ENCODE measurements at regions not wholly inside any gene's neighbourhood (a gene's known extent, or its start where the extent isn't known, plus 50 kb on each side); places are given as distances from the start of the nearest gene placed in this dataset.

DNA sequence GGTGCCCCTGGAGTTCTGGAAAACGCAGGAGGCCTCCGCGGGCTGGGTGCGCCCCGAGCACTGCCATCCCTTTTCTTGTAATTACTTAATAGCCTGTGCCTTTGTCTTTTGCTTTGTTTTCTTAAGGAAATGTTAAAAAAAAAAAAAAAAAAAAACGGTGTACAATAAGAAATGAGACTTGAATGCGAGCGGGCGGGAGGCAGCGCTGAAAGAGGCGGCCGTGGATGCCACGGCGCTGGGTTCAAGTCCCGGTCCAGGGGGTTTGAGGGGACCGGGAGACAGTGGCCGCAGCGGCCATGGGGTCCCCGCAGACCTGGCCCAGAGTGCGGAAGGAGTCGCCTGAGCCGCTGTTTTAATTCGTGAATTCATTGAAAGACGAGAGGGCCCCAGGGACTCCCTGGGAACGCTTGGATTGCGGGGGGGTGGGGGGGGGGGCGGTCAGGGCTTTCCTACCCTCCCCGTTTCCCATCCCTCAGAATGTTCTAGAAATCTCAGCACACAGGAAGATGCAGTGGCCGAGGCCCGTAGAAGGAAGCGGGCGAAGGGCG lies 349.2 kb upstream of the ARGLU1 start:
- no peak for DNase-seq (ENCODE audit: unreplicated experiment)
- POLR2A ChIA-PET = no interaction called here
- intact Hi-C loops (cut with micrococcal nuclease) = loop anchor here (1.0 kb wide), 2 partner anchors 207 to 381 kb away; no protein-coding TSS in a partner anchor
- no TSS peak for BruUV-seq (replicated peaks)
- Mint-ChIP-seq H3K4me3 (ENCODE audit: unreplicated experiment) (peak overlapping the region; percentile 74), H3K9me3 (ENCODE audit: unreplicated experiment) (no peaks in the 10 kb centered on the region), H3K27me3 (ENCODE audit: insufficient read depth, unreplicated experiment) (no peaks in the 10 kb centered on the region), H3K4me1 (ENCODE audit: insufficient read depth, unreplicated experiment) (no peaks in the 10 kb centered on the region), H3K36me3 (ENCODE audit: insufficient read depth, unreplicated experiment) (no peaks in the 10 kb centered on the region), H3K27ac (ENCODE audit: low read depth, unreplicated experiment) (no peak overlapping the region)
- CTCF ChIA-PET = interaction anchor here (1.0 to 1.2 kb wide), 2 partner anchors 13 to 354 kb away, joined by 3 to 6 read pairs; no protein-coding TSS in a partner anchor
- TF ChIP-seq, protein P1, sequence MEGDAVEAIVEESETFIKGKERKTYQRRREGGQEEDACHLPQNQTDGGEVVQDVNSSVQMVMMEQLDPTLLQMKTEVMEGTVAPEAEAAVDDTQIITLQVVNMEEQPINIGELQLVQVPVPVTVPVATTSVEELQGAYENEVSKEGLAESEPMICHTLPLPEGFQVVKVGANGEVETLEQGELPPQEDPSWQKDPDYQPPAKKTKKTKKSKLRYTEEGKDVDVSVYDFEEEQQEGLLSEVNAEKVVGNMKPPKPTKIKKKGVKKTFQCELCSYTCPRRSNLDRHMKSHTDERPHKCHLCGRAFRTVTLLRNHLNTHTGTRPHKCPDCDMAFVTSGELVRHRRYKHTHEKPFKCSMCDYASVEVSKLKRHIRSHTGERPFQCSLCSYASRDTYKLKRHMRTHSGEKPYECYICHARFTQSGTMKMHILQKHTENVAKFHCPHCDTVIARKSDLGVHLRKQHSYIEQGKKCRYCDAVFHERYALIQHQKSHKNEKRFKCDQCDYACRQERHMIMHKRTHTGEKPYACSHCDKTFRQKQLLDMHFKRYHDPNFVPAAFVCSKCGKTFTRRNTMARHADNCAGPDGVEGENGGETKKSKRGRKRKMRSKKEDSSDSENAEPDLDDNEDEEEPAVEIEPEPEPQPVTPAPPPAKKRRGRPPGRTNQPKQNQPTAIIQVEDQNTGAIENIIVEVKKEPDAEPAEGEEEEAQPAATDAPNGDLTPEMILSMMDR (IDR thresholded peaks at IDR 0.05; ENCODE audit: unreplicated experiment) = no peak

DNA sequence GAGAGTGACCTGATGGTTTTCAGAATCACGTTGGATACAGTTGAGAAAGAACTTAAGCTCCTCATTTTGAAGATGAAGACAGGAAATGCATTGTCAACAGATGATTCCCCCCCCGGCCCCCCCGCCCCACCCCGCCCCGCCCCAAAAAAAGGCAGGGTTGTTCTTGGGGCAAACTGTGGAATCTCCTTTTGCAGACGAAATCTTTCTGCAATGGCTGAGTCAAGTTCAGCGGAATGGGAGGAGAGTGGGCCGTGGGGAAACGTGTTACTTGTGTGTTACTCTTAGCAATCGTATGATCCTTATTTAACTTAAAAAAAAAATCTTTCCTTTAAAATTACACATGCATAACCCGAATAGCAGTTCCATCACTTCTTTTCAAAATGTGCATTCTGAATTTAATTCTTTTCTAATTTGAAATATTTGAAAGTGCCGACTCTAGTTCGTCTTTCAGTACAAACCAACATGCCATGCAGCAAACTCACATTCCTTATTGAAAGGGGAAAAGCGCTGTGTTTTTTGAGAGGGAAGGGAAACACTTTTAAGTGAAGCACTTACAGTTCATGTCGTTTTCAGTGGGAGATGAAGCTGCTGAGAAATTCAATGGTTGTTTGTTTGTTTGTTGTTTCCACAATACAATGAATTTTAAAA lies 348.5 kb upstream of the ARGLU1 start:
- DNase-seq (ENCODE audit: unreplicated experiment) = no peak
- Mint-ChIP-seq H3K27ac (ENCODE audit: low read depth, unreplicated experiment) (no peak overlapping the region), H3K36me3 (ENCODE audit: insufficient read depth, unreplicated experiment) (no peaks in the 10 kb centered on the region), H3K27me3 (ENCODE audit: insufficient read depth, unreplicated experiment) (no peaks in the 10 kb centered on the region), H3K4me1 (ENCODE audit: insufficient read depth, unreplicated experiment) (peaks cover 6% of the 10 kb centered on the region), H3K4me3 (ENCODE audit: unreplicated experiment) (peak overlapping the region; percentile 74), H3K9me3 (ENCODE audit: unreplicated experiment) (no peaks in the 10 kb centered on the region)
- intact Hi-C loops (cut with micrococcal nuclease) = no loop called here
- no TSS peak for BruUV-seq (replicated peaks)
- POLR2A ChIA-PET = no interaction called here
- TF ChIP-seq, protein P1 (IDR thresholded peaks at IDR 0.05; ENCODE audit: unreplicated experiment) = no peak
- CTCF ChIA-PET = no interaction called here

DNA sequence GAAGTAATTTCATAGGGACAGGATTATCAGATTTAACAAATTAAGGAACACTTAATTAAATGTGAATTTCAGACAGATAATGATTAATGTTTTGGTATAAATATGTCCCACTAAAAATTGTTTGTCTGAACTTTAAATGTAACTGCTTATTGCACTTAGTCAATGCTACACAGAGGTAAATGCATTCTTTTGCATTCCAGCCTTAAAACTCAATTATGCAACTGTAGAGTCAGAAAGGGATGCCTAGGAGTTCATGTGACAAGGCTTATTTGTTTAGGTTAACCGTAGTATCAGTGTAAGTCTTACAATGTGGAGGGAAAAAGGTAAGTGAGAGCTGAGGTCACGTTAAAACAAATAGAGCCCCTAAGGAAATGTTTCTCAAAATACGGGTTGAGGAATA lies 347.2 kb upstream of the ARGLU1 start:
- Mint-ChIP-seq H3K9me3 (ENCODE audit: unreplicated experiment) (no peaks in the 10 kb centered on the region), H3K27ac (ENCODE audit: low read depth, unreplicated experiment) (no peak overlapping the region), H3K4me1 (ENCODE audit: insufficient read depth, unreplicated experiment) (peaks cover 6% of the 10 kb centered on the region), H3K36me3 (ENCODE audit: insufficient read depth, unreplicated experiment) (no peaks in the 10 kb centered on the region), H3K4me3 (ENCODE audit: unreplicated experiment) (no peak overlapping the region), H3K27me3 (ENCODE audit: insufficient read depth, unreplicated experiment) (peaks cover 1% of the 10 kb centered on the region)
- POLR2A ChIA-PET = no interaction called here
- BruUV-seq (replicated peaks) = no TSS peak
- TF ChIP-seq, protein P1 (IDR thresholded peaks at IDR 0.05; ENCODE audit: unreplicated experiment) = no peak
- CTCF ChIA-PET = interaction anchor here (0.6 to 1.9 kb wide), 5 partner anchors 10 to 357 kb away, joined by 3 to 5 read pairs (median 3); no protein-coding TSS in a partner anchor
- intact Hi-C loops (cut with micrococcal nuclease) = no loop called here
- DNase-seq (ENCODE audit: unreplicated experiment) = no peak

DNA sequence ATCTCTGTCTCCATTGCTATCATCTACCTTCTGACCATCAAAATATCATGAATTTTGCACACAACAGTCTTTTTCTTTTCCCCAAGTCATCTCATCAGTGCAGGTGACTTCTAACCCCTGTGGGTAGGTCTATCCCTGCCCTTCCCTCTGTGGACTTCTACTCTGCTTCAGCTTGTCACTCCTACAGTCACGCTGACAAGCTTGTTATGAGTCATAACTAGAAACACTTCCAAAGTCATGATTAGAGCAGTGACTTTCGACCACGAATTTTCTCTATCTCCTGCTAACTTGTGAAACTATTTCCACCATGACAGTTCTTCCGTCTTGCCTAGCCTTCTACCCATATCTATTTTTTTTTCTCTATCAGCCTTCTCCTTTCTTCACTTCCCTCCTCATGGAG lies 343.7 kb upstream of the ARGLU1 start:
- ChIA-PET POLR2A (no interaction called here), CTCF (interaction anchor here (0.7 to 1.2 kb wide), 2 partner anchors 291 to 398 kb away, joined by 3 to 6 read pairs; no protein-coding TSS in a partner anchor)
- no TSS peak for BruUV-seq (replicated peaks)
- TF ChIP-seq, protein P1 (IDR thresholded peaks at IDR 0.05; ENCODE audit: unreplicated experiment) = no peak
- DNase-seq (ENCODE audit: unreplicated experiment) = peak; percentile 11
- Mint-ChIP-seq H3K4me3 (ENCODE audit: unreplicated experiment) (no peak overlapping the region), H3K27ac (ENCODE audit: low read depth, unreplicated experiment) (no peak overlapping the region), H3K36me3 (ENCODE audit: insufficient read depth, unreplicated experiment) (no peaks in the 10 kb centered on the region), H3K27me3 (ENCODE audit: insufficient read depth, unreplicated experiment) (peaks cover 17% of the 10 kb centered on the region), H3K4me1 (ENCODE audit: insufficient read depth, unreplicated experiment) (peaks cover 6% of the 10 kb centered on the region), H3K9me3 (ENCODE audit: unreplicated experiment) (no peaks in the 10 kb centered on the region)
- intact Hi-C loops (cut with micrococcal nuclease) = no loop called here

Data from MCF 10A (cell line).